NT2/D1 (cell line): ENCODE measurements at regions not wholly inside any gene's neighbourhood (a gene's known extent, or its start where the extent isn't known, plus 50 kb on each side); places are given as distances from the start of the nearest gene placed in this dataset.

Experiments used
- DNase-seq: peaks from one replicate; pipeline ENCODE4 v3.0.0-alpha.2; 2011; ENCODE audit warnings: low read depth, low spot score
- H3K27me3 ChIP-seq: 2 replicates; pipeline ENCODE4 v1.6.0; 2011; ENCODE audit warnings: mild to moderate bottlenecking; ENCODE audit not compliant: insufficient read length, insufficient read depth
- H3K36me3 ChIP-seq: 2 replicates; pipeline ENCODE4 v1.6.1; 2011; ENCODE audit warnings: mild to moderate bottlenecking, low read length, mixed read lengths; ENCODE audit not compliant: insufficient read depth, insufficient read length
- H3K4me1 ChIP-seq: 2 replicates; pipeline ENCODE4 v1.5.1; 2011; ENCODE audit not compliant: insufficient read depth, insufficient read length
- H3K4me3 ChIP-seq: 2 replicates; pipeline ENCODE4 v1.5.1; 2011; ENCODE audit warnings: low read depth; ENCODE audit not compliant: insufficient read length
- H3K9ac ChIP-seq: 2 replicates; pipeline ENCODE4 v1.6.0; 2011; ENCODE audit warnings: low read depth; ENCODE audit not compliant: insufficient read length
- H3K9me3 ChIP-seq: 2 replicates; pipeline ENCODE4 v1.5.1; 2011; ENCODE audit warnings: mild to moderate bottlenecking, low read length; ENCODE audit not compliant: insufficient read depth
- SUZ12 ChIP-seq: IDR thresholded peaks from 2 replicates; pipeline ENCODE4 v1.6.1; 2011; ENCODE audit not compliant: insufficient read length, insufficient read depth; ENCODE audit errors: extremely low read depth
- YY1 ChIP-seq: IDR thresholded peaks from 2 replicates; pipeline ENCODE4 v1.6.1; 2011; ENCODE audit not compliant: insufficient read length, insufficient read depth
- ZNF274 ChIP-seq: IDR thresholded peaks from 2 replicates; pipeline ENCODE4 v1.6.1; 2011; ENCODE audit warnings: mild to moderate bottlenecking, low read depth, low read length

DNA sequence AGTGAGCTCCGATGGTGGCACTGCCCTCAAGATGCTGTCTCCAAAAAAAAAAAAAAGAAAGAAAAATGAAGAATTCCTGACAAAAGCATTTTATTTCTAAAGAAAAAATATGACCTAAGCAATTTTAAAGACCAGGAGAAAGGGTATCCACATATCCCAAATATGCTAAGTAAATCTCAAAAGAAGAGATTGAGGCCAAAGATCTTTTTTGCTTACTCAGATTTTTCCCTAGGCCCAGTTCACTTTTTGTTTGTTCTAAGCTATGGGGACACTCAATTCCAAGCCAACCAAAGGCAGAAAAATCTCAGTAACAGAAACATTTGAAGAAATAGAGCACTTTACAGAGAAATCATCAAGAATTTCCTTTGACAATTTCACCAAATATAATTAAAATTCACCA, 150.8 kb downstream of the SOX9 start:
- DNase-seq, result no peak
- Histone ChIP-seq H3K36me3 (no peaks in the 10 kb centered on the region), H3K9me3 (peaks cover 8% of the 10 kb centered on the region; the same call in 1 of the 2 replicates), H3K4me3 (no peak overlapping the region), H3K4me1 (no peaks in the 10 kb centered on the region), H3K9ac (no peak overlapping the region), H3K27me3 (no peaks in the 10 kb centered on the region)
- no peak for TF ChIP-seq YY1
- no peak for TF ChIP-seq SUZ12
- no peak for TF ChIP-seq ZNF274

DNA sequence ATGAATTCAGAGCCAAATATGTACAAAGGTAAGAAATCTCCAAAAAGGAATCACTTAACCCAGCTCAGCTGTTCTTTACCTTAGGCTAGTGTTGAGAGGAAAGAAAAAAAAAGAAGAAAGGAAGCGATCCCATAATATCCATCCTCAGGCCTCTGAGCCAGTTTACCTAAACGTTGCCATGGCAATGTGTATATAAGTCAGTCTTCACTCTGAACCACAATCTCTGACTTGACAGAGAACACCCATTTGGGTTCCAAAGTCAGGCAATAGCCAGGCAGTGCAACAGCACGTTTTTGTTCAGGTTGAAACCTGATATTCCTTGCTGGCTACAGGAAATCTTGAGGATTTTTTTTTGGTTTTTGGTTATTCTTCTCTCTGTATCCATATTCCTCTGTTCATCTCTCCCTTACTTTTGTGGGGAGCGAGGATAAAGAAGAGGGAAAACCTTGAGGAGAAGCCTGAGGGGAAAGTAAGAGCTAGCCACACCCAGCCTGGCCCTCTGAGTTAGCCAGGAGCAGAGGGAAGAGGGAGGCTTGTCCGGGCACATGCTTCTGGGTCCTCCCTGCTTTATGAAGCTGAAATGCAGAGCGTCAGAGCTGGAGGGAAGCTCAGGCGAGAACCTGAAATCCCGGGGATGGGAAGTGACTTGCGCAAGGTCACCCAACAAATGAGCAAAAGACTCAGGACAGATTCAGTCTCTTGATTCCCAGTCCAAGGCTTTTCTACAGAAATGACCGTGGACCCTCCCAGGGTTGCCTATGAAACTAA, 152.7 kb downstream of the SOX9 start:
- Histone ChIP-seq H3K9ac (no peak overlapping the region), H3K9me3 (peaks cover 9% of the 10 kb centered on the region; the same call in 1 of the 2 replicates), H3K27me3 (no peaks in the 10 kb centered on the region), H3K4me1 (no peaks in the 10 kb centered on the region), H3K4me3 (no peak overlapping the region), H3K36me3 (no peaks in the 10 kb centered on the region)
- DNase-seq, result no peak
- TF ChIP-seq SUZ12 (no peak), ZNF274 (no peak), YY1 (no peak)

DNA sequence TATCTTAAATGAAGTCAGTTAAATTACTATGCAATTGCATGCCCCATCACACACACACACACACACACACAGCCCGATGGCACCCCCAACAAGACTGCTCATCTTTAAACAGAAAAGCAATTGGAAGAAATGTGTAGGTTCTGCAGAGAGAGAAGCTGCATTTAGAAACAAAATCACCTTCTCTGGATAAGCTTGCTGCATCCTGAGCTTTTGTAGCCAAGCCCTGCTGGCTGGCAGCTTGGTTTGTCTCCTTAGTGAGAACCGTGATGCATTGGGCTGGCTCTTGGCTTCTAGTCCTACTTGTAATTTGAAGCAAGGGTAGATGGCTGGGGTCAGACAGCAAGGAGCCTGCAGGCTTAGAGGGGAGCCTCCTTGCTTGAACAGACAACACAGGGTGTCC, 153.8 kb downstream of the SOX9 start:
- H3K9me3 ChIP-seq, result peaks cover 9% of the 10 kb centered on the region; the same call in 1 of the 2 replicates
- H3K4me1 ChIP-seq, result no peaks in the 10 kb centered on the region
- no peak for TF ChIP-seq ZNF274
- TF ChIP-seq YY1, result no peak
- no peak for TF ChIP-seq SUZ12
- H3K36me3 ChIP-seq, result no peaks in the 10 kb centered on the region
- DNase-seq, result no peak
- H3K9ac ChIP-seq, result no peak overlapping the region
- no peak overlapping the region for H3K4me3 ChIP-seq
- no peaks in the 10 kb centered on the region for H3K27me3 ChIP-seq

DNA sequence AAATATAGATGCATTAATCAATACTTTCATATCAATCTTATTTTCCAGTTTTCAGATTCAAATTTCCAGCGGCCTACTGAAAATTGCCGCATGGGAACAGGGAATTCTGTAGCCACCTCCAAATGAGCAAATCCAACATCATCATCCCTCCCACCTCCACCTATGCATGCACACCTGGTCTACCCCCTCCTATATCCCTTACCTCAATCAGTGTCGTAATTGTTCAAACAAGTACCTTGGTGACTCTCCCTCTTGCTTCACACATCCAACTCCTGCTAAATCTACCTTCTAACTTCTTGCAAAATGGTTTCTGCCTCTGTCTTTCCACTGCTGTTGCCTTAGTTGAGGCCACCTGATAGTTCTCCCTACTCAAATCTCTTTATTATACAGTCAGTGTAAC, 160.1 kb downstream of the SOX9 start:
- H3K9ac ChIP-seq, result no peak overlapping the region
- 0 out of 2 replicates have a peak, but pooled peaks cover 8% of the 10 kb centered on the region for H3K9me3 ChIP-seq
- H3K4me3 ChIP-seq, result no peak overlapping the region
- H3K36me3 ChIP-seq, result no peaks in the 10 kb centered on the region
- TF ChIP-seq SUZ12, result no peak
- TF ChIP-seq YY1, result no peak
- TF ChIP-seq ZNF274, result no peak
- no peaks in the 10 kb centered on the region for H3K27me3 ChIP-seq
- no peaks in the 10 kb centered on the region for H3K4me1 ChIP-seq
- no peak for DNase-seq

DNA sequence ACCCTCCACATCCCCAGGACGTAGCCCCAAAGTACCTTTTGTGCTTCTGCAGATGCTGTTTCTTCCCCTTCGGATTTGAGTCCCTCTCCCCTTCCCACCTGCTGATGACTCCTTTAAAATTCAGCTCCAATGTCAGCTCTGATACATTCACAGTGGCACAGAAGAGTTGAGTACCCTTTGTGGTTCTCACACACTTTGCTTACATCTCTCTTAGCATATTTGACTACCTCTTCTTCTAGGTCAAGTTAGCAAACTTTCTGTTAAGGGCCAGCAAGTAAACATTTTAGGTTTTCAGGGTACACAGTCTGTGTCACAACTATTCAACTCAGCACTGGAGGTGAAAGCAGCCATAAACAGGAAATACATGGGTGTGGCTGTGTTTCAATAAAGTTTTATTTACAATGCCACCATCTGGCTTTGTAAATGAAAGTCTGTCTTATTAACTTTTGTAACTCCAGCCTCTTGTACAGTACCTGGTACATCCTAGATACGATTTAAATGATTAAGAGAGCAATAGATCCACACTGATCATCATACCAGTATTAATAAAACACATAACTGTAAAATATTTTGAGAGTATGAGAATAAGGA, 161.7 kb downstream of the SOX9 start:
- DNase-seq, result no peak
- Histone ChIP-seq H3K27me3 (no peaks in the 10 kb centered on the region), H3K9ac (no peak overlapping the region), H3K4me1 (no peaks in the 10 kb centered on the region), H3K4me3 (no peak overlapping the region), H3K36me3 (no peaks in the 10 kb centered on the region), H3K9me3 (no peaks in the 10 kb centered on the region)
- TF ChIP-seq SUZ12, result no peak
- no peak for TF ChIP-seq YY1
- no peak for TF ChIP-seq ZNF274

DNA sequence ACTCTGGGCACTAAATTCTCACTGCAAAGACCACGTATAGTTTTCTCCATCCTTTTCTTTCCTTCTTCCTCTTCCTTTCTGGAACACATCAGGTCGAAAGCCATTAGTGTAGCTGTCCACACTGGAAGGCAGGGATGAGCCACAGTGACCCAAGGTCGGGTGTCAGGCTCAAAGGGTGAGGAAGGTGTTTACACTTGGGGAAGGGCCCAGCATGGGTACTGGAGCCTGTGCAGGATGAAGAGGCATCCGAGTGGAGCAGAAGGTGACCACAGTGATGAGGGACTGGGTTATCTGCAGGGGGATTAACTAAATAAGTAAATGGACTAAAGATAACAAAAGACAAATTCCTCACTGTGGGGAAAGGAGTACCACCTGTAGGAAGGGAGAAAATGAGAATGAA, 164.0 kb downstream of the SOX9 start:
- Histone ChIP-seq H3K9ac (no peak overlapping the region), H3K4me1 (no peaks in the 10 kb centered on the region), H3K27me3 (no peaks in the 10 kb centered on the region), H3K36me3 (no peaks in the 10 kb centered on the region), H3K9me3 (no peaks in the 10 kb centered on the region), H3K4me3 (no peak overlapping the region)
- TF ChIP-seq ZNF274, result no peak
- no peak for DNase-seq

DNA sequence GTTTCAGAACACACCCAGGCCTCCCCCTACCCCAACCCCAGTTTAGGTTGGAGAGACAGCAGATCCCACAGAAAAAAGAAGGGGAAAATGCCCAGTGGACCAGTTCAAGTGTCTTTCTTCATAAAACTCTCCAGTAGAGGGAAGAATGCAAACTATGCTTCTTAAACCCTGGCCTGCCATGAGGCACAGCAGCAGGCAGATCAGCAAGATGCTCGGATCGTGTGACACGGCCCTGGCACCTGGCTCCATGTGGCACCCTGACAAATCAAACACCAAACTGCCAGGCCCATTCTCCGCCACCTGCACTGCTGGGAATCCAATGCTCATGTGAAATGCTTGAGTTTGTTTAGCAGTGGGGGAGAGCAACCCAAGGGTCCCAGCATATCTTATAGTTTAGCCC, 166.8 kb downstream of the SOX9 start:
- H3K4me3 ChIP-seq, result no peak overlapping the region
- no peak for TF ChIP-seq SUZ12
- H3K9ac ChIP-seq, result no peak overlapping the region
- H3K27me3 ChIP-seq, result no peaks in the 10 kb centered on the region
- no peaks in the 10 kb centered on the region for H3K9me3 ChIP-seq
- H3K36me3 ChIP-seq, result no peaks in the 10 kb centered on the region
- H3K4me1 ChIP-seq, result no peaks in the 10 kb centered on the region
- DNase-seq, result no peak
